Nephron progenitor cell (in vitro differentiated cells): ENCODE measurements at regions not wholly inside any gene's neighbourhood (a gene's known extent, or its start where the extent isn't known, plus 50 kb on each side); places are given as distances from the start of the nearest gene placed in this dataset.

Experiments
- DNase-seq: peaks from one replicate; pipeline ENCODE4 v3.0.0; 2021
- H3K27ac Mint-ChIP-seq: 2 replicates; pipeline ENCODE4 v1.8.0; 2021; ENCODE audit warnings: mild to moderate bottlenecking, moderate library complexity, mixed read lengths
- H3K27me3 Mint-ChIP-seq: 2 replicates; pipeline ENCODE4 v1.8.0; 2021; ENCODE audit warnings: mild to moderate bottlenecking, low read depth, mixed read lengths; ENCODE audit not compliant: poor library complexity
- H3K36me3 Mint-ChIP-seq: 2 replicates; pipeline ENCODE4 v1.8.0; 2021; ENCODE audit warnings: low read depth, mixed read lengths
- H3K4me1 Mint-ChIP-seq: 2 replicates; pipeline ENCODE4 v1.8.0; 2021; ENCODE audit warnings: mixed read lengths
- H3K4me3 Mint-ChIP-seq: 2 replicates; pipeline ENCODE4 v1.8.0; 2021; ENCODE audit warnings: mild to moderate bottlenecking, moderate library complexity, mixed read lengths
- H3K9me3 Mint-ChIP-seq: 2 replicates; pipeline ENCODE4 v1.8.0; 2021; ENCODE audit warnings: mild to moderate bottlenecking, moderate library complexity, mixed read lengths
- CTCF ChIP-seq: fragments of 200-600 bp; sonication (generic); IDR thresholded peaks from 2 replicates; pipeline ENCODE4 v1.5.0; 2021; ENCODE audit warnings: antibody characterized with exemption

GRCh38 chr6:135600931-135601330 is 103.4 kb upstream of the AHI1 start:
- no peak for TF ChIP-seq CTCF
- DNase-seq: no peak
- Mint-ChIP-seq H3K27ac (no peak overlapping the region), H3K36me3 (no peaks in the 10 kb centered on the region), H3K27me3 (peaks cover 8% of the 10 kb centered on the region), H3K4me1 (peaks cover 13% of the 10 kb centered on the region), H3K9me3 (peaks cover 30% of the 10 kb centered on the region), H3K4me3 (no peak overlapping the region)

GRCh38 chr6:135601857-135602256 is 104.3 kb upstream of the AHI1 start:
- peaks cover 23% of the 10 kb centered on the region for H3K9me3 Mint-ChIP-seq
- no peak overlapping the region for H3K4me3 Mint-ChIP-seq
- H3K36me3 Mint-ChIP-seq: no peaks in the 10 kb centered on the region
- H3K4me1 Mint-ChIP-seq: peaks cover 13% of the 10 kb centered on the region
- H3K27ac Mint-ChIP-seq: no peak overlapping the region
- peaks cover 12% of the 10 kb centered on the region for H3K27me3 Mint-ChIP-seq
- DNase-seq: no peak
- TF ChIP-seq CTCF: no peak

- Mint-ChIP-seq H3K4me1 (peaks cover 13% of the 10 kb centered on the region), H3K36me3 (no peaks in the 10 kb centered on the region)
- no peak for DNase-seq
Measured at GRCh38 chr6:135603249-135603648, 105.7 kb upstream of the AHI1 start.

GRCh38 chr6:135604035-135604860 is 106.7 kb upstream of the AHI1 start:
- Mint-ChIP-seq H3K4me3 (no peak overlapping the region), H3K4me1 (peaks cover 13% of the 10 kb centered on the region), H3K27me3 (peaks cover 12% of the 10 kb centered on the region), H3K36me3 (no peaks in the 10 kb centered on the region), H3K27ac (no peak overlapping the region), H3K9me3 (peaks cover 4% of the 10 kb centered on the region)
- no peak for TF ChIP-seq CTCF
- no peak for DNase-seq

More at GRCh38 chr6:135603249-135603648, 105.7 kb upstream of the AHI1 start:
- peaks cover 12% of the 10 kb centered on the region for H3K27me3 Mint-ChIP-seq
- no peak overlapping the region for H3K4me3 Mint-ChIP-seq
- peaks cover 14% of the 10 kb centered on the region for H3K9me3 Mint-ChIP-seq
- no peak for TF ChIP-seq CTCF
- no peak overlapping the region for H3K27ac Mint-ChIP-seq

GRCh38 chr6:135605278-135605790 is 107.8 kb upstream of the AHI1 start:
- no peak for TF ChIP-seq CTCF
- DNase-seq: no peak
- H3K27me3 Mint-ChIP-seq: peaks cover 12% of the 10 kb centered on the region
- no peak overlapping the region for H3K4me3 Mint-ChIP-seq
- H3K27ac Mint-ChIP-seq: no peak overlapping the region
- peaks cover 9% of the 10 kb centered on the region for H3K4me1 Mint-ChIP-seq
- no peaks in the 10 kb centered on the region for H3K9me3 Mint-ChIP-seq
- H3K36me3 Mint-ChIP-seq: no peaks in the 10 kb centered on the region

GRCh38 chr6:135606392-135606791 is 108.9 kb upstream of the AHI1 start:
- Mint-ChIP-seq H3K4me1 (peaks cover 8% of the 10 kb centered on the region), H3K27ac (no peak overlapping the region), H3K4me3 (no peak overlapping the region), H3K27me3 (peaks cover 12% of the 10 kb centered on the region), H3K36me3 (no peaks in the 10 kb centered on the region), H3K9me3 (no peaks in the 10 kb centered on the region)
- TF ChIP-seq CTCF: no peak
- DNase-seq: no peak
